COLO668 (cell line): ENCODE measurements at regions not wholly inside any gene's neighbourhood (a gene's known extent, or its start where the extent isn't known, plus 50 kb on each side); places are given as distances from the start of the nearest gene placed in this dataset.

Experiments
- DNase-seq: peaks from one replicate; lab custom pipeline; 2025; ENCODE audit not compliant: unreplicated experiment; lab: John Stamatoyannopoulos, UW

DNA sequence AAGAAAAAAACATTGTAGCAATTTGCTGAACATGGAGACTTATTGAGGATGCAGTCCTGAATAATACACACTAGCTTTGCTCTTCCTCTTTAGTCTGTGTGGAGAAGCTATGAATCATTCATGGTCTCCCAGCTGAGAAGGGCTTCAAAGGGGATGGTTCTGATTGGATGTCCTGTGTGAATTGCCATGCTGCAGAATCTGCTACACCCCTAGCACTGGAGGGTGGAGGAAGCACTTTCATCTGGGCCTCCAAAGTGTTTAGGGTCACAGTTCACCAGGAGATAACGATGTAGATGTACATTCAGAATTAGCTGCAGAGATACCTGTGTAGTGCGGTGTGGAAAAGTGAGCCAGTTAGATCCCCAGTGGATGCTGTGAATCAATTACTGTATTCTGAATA is 321.1 kb upstream of the EDNRB start:
- no peak for DNase-seq

- no peak for DNase-seq
Observed at GRCh38 chr13:78238911-78239310, 320.3 kb upstream of the EDNRB start.

DNA sequence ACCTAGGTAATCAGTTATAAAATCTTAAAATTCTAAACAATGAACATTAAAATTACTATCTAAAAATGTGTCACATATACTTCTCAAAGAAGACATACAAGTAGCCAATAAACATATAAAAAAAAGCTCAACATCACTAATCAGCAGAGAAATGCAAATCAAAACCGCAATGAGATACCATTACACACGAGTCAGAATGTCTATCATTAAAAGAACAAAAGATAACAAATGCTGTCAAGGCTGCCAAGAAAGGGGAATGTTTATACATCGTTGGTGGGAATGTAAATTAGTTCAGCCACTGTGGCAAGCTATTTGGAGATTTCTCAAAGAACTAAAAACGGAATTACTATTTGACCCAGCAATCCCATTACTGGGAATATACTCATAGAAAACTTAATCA is 310.3 kb upstream of the EDNRB start:
- no peak for DNase-seq

- DNase-seq = no peak
Observed at GRCh38 chr13:78228211-78228610, 309.6 kb upstream of the EDNRB start.

GRCh38 chr13:78227709-78228108 is 309.1 kb upstream of the EDNRB start:
- DNase-seq = no peak

- DNase-seq = no peak
Observed at GRCh38 chr13:78215458-78216108, 297.0 kb upstream of the EDNRB start.

- no peak for DNase-seq
Observed at GRCh38 chr13:78201411-78201810, 282.8 kb upstream of the EDNRB start.

DNA sequence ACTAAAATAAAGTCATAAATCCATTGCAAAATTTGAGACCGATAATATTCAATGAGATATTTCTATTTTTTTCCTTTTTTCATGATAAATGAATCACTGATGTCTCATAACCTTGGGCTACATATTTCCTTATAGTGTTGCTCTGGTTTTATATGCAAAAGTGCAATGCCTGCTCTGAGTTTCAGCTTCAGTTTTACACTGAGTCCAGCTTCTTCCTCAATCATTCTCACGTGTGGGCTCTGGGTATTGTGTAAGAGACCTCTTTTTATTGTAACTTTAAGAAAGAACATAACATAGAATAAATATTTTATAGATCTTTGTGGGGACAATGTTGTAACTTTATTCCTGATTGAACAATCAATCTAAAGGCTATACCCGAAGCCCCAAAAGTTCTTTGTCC is 280.2 kb upstream of the EDNRB start:
- DNase-seq = no peak

DNA sequence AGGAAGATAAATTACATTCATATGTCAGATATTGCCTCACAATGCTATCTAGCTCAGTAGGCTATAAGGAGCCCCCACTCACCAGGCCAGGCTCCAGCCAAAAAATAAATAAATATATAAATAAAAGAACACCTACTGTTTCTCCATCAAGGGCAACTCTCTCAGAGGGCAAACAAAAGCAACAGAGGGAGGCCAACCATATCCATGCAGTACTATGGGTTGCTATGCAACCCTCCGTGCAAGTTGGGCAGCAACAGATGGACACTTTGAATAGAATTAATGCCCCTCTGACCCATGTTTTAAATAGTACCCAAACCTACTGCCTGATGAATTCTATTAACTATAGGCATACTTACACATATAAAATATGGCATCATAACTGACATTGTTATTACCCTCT is 279.8 kb upstream of the EDNRB start:
- peak; percentile 20 for DNase-seq

DNA sequence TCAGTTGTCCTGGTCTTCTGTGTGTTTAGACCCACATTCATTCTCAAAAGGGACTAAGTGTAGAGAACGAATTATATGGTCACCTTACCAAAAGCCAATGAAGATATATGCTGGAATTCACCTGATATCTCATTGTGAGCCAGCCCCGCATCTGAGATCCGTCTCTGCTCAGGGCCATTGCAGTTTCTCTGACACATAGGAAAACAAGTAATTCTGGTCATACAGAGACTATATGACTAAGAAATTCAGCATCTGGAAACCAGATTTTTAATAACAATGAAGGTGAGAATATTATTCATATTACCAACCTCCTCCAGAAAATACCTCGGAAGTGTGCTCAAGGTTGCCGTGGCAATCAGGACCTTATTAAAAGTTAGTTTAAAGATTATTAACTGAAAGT is 278.6 kb upstream of the EDNRB start:
- no peak for DNase-seq

GRCh38 chr13:78194904-78195639 is 276.4 kb upstream of the EDNRB start:
- no peak for DNase-seq

- no peak for DNase-seq
Observed at GRCh38 chr13:78193846-78194245, 275.2 kb upstream of the EDNRB start.

DNA sequence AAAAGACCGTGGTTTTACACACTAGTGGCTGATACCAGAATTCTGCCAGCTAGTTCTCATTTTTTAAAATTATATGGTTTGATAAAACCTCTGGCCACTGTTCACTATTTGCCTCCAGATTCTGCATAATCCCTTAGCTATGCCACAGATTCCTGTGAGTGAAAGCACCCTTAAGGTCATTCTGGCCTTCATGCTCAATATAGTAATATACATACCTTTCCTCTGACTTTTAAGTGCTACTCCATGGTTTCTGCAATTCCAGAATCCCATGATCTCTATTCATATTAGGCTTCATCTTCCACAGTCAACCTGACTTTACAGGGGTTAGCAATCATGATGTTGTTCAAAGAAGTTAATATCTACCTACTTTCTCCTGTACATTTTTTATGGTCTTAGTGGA is 274.1 kb upstream of the EDNRB start:
- no peak for DNase-seq

DNA sequence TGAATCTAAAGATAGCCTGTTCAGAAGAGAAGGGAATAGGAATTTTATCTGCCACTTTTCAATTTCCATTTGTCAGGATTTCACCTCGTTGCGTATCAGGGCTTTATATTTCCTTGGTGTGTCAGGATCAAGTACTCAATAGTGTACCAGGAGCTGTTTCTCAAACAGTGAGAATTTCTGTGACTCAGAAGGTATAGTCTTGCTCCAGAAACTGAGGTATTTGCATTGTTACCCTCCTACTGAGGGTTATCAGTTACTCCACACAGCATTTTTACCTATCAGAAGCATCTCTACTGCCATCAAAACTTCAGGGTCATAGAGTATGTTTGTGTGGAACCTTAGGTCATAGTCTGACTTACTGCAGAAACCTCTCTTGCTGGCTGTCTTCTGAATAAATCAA is 271.7 kb upstream of the EDNRB start:
- DNase-seq = no peak

DNA sequence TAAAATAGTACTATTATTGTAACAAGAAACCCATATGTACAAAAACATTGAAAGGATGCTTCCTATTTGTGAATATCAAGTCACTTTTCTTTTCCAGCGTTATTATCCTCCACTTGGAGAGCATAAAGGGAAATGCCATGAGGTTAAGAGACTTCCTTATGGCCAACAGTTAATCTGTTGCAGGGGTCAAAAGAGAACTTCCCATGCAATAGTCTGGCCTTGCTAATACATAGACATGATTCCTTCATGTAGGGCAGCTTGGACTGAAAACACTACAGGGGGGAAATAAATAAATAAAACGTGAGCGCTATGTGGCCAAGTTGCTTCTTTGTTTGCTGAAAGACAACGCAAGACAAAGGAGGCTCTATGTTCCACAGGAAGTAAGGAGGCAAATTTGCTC is 269.1 kb upstream of the EDNRB start:
- no peak for DNase-seq

DNA sequence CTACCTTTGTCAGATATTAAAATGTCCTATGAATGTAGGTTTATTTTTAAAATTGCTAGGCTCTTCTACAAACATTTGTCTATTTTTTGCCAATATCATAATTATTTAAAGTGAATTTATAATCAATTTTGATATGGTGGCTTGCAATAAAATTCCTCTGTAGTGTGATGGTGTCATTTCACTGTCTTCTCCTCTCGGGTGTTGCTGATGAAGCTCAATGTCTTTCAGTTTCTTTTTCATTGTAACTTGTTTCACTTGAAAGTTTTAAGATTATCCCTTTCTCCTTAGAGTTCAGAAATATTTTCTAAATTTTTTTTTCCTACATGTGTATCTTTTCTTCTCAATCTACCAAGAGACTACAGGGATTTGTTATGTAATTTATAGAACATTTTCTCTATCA is 267.1 kb upstream of the EDNRB start:
- DNase-seq = no peak

DNA sequence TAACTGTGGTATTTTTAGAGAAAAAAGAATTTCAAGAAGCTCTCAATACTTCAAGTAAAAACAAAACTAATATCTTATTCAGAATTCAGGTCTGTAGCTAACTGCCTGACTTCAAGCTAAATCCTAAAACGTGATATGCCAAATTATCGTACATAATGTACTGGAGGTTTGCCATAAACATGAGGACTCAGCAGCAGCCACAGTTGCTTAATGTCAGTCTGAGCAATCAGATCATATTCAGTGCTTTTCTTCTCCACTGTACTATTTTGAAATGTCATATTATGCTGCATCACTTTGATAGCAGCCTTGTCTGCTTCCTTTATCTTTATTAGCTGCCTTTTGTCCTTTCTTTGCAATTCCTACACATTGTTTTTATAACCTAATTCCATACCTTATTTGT is 265.1 kb upstream of the EDNRB start:
- DNase-seq = no peak

DNA sequence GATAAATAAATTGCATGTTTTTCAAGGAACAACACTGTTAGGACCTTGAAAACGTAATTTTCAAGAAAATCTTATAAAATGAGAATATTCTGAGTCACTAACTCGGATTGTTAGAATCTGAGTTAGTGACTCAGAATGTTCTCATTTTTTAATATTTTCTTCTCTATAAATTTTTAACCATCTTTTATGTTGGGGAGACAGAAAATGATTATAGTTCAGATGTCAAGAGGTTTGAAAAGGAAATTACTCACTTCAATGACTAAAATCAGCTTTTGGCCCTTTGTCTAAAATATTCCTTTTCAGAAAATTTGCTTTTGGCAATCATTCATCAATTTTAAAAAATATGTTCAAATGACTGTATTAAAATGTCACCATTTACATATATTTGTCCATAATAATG is 264.2 kb upstream of the EDNRB start:
- no peak for DNase-seq

- DNase-seq = no peak
Observed at GRCh38 chr13:78177306-78177705, 258.7 kb upstream of the EDNRB start.

DNA sequence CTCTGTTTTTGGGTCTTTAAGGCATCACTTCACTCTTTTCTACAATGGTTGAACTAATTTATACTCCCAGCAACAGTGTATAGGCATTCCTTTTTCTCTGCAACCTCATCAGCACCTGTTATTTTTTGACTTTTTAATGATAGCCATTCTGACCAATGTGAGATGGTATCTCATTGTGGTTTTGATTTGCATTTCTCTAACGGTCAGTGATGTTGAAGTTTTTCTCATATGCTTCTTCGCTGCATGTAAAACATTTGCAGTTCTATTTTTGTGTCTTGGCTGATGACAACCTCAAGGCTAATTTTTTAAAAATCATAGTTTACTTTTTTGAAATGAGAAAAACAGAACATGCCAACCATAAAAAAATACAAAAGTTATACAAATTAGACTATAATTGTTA is 258.2 kb upstream of the EDNRB start:
- no peak for DNase-seq

DNA sequence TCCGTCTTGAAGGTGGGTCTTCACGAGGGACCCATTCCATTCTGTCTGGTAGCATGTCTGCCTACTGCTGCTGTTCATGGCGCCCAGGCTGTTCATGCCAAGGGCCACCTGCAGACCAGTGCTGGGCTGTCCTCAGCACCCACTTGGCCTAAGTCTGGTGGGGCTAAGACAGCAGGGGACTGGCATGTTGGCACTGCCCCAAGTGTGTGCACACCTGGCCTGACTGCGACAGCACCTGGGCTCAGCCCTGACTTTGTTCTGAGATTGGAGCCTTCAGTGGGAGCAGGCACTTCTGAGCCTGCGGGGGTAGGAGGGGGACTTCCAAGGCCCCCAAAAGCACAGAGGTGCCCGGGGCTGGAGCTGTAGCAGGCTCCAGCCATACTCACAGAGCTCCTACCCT is 250.8 kb upstream of the EDNRB start:
- DNase-seq = no peak

DNA sequence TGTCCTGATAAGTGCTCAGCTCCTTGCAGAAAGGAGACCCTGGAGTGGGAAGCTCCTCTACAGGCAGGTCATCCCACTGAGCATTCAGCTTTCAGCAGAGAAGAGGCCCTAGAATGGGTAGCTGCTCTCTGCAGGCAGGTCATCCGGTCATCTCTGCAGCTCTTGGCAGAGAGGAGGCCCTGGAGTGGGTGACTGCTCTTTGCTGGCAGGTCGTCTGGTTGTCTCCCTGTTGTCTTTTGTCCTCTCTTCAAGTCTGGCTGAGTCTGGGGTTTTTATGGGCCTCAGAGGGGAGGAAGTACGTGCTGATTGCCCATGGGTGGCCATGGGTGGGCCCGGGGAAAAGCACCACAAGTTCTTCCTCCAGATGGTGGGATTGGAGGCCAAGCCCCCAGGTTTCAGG is 250.3 kb upstream of the EDNRB start:
- DNase-seq = no peak

- DNase-seq = no peak
Observed at GRCh38 chr13:78161266-78161665, 242.6 kb upstream of the EDNRB start.
